DMS79 (cell line): ENCODE measurements at regions not wholly inside any gene's neighbourhood (a gene's known extent, or its start where the extent isn't known, plus 50 kb on each side); places are given as distances from the start of the nearest gene placed in this dataset.

Experiments
- DNase-seq: peaks from one replicate; lab custom pipeline; 2025; lab: John Stamatoyannopoulos, UW

DNA sequence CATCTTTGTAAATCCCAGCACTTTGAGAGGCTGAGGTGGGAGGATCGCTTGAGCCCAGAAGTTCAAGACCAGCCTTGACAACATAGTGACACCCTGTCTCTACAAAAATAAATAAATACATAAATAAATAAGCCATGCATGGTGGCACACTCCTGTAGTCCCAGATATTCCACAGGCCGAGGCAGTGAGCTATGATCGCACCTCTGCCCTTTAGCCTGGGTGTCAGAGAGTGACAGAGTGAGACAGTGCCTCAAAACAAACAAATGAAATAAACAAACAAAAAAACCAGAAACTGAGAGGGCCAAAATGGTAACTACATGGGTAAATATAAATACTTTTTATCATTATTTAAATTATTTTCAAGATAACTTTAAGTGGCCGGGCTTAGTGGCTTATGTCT is 445.4 kb downstream of the ZIC1 start:
- no peak for DNase-seq

DNA sequence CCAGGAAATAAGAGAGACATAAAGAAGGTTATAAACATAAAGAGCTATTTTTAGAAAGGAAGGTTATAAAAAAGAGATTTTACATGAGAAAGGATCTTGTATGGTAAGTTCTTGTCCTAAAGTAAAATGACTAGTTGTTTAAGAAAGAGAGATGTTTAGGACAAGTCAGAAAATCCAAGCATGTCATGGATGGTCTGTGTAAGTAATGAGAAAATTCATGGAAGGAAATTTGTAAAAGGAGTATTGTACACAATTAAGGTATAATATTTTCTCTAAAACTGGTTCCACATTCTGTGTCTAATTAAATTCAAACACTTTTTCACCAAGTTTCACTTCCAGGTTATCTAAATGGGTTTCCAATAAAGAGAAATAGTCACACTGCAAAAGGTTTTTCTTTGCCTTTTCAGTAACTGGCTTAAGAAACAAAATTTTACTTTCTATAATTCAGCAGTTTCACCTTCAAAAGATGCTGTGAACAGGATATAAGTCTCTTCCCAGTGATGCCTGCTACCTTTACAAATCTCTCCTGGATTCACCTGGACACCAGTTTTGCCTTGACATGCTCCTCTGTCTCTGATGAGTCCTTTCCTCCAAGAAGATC is 455.7 kb downstream of the ZIC1 start:
- DNase-seq: no peak

DNA sequence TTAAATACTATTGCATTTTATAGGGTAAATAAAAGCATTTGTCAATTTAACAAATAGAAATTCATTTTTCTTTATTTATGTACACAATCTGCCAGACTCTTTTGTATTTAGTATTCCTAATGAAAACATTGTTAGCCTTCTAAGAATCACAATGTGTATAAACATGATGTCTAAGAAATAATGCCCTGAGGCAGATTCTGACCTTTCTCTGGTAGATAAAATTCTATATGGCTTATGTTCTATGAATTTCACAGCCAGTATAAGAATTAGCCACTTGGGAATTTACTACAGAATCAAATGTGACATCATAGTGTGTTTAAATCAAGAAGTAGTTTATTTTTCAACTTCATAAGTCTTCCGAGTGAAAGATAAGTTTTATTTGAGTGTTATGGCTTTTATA is 457.4 kb downstream of the ZIC1 start:
- DNase-seq: no peak

- no peak for DNase-seq
These were observed 463.4 kb downstream of the ZIC1 start for GRCh38 chr3:147872568-147872967.

GRCh38 chr3:147875498-147875897 is 466.3 kb downstream of the ZIC1 start:
- DNase-seq: no peak

- DNase-seq: no peak
These were observed 472.8 kb downstream of the ZIC1 start for GRCh38 chr3:147881933-147882332.

DNA sequence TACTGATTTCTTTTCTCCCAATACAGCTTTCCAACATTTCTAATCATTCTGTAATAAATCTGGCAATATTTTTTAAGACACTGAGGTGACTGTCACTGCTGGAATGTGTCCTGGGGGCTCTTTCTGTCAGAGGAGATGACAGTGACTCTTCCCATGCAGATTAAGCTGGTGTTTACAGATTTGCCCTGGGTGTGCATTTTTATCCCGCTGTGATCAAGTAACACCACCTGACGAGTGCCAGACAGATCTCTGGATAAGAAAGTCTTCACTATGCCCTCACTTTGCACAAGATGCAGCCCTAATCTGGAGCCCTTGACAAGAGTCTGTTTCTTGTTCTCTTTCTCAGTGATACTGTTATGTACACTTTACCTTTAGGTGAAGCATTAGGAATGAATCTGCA is 477.7 kb downstream of the ZIC1 start:
- no peak for DNase-seq

DNA sequence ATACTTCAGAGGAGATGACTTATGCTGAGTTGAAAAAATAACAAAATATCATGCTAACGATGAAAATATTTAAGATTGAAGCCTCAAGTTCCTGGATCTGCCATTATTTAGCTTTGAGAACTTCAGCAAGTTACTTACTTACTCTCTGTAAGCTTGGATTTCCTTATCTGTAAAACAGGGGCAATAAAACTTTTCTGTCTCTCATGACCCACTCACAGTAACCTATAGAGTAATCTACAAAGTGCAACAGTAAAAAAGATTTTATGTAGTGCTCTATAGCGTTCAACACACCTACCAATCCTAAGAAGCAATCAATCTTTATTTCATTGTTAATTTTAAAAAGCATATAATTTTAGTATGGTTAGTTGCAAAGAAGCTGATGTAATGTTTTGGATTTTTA is 478.6 kb downstream of the ZIC1 start:
- DNase-seq: no peak

DNA sequence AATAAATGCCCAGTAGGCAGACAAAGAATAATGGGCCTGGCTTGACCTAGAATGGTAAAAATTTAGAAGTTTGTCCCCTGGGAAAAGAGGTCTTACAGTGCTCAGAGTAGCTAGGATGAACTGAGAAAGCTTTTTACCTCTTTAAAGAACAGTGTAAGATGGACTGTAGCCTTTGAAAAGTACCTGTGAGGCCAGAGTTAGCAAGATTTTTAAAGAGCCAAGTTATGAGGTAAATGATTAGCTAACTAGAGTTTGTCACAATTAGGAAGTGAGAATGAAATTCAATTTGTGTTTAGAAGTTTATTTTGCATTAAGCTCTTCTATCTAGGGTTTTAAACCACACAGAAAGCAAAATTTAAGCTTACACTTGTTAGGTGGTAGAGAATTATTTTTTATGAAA is 480.9 kb downstream of the ZIC1 start:
- DNase-seq: no peak

DNA sequence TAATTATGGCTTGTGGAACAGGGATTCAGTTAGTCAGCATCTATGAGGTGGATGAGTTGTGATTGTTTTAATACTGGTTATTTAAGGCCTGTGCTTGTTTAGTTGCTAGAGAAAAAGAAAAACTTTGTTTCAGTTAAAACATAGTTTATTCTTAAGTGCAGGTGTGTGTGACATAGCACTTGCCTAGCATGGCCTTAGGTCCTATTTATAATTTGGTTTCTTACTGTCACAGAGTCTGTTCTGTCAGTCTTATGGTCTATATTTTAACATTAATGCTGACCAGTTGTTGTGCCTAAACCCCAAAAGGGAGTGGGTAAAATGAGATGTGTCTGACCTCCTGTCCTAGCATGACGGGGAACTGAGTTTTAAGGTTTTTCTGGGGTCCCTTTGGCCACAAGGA is 486.3 kb downstream of the ZIC1 start:
- no peak for DNase-seq

- DNase-seq: no peak
These were observed 491.7 kb downstream of the ZIC1 start for GRCh38 chr3:147900851-147901250.

GRCh38 chr3:147903026-147903425 is 493.9 kb downstream of the ZIC1 start:
- DNase-seq: no peak

DNA sequence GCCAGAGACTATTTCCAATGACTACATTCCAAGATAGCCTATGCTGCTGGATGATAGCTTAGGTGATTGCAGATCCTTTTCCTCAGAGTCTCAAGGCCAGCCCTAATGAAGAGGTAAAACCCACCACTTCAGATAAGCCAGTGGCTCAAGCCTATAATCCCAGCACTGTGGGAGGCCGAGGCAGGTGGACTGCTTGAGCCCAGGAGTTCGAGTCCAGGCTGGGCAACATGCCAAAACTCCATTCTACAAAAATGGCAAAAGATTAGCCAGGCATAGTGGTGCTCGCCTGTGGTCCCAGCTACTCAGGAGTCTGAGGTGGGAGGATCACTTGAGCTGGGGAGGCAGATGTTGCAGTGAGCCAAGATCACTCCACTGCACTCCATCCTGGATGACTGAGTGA is 495.3 kb downstream of the ZIC1 start:
- DNase-seq: no peak

- DNase-seq: no peak
These were observed 497.1 kb downstream of the ZIC1 start for GRCh38 chr3:147906285-147906684.

DNA sequence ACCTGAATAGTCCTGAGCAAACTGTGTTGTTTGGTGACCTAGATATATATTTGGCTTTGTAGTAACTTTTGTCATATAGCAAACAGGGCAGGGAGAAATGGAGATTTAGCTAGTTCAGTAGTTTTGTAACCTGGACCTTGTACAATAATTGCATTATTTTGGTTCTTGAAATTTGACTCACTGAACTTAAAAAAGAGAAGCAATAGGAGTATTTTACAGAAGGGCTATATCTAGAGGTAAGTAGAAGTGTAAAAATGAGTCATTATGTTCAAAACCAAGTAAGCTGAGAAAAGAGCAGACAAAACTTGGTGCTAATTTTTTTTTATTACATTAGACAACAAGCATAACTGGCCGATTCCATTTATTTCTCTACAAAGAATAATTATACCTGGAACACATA is 505.4 kb downstream of the ZIC1 start:
- DNase-seq: no peak

DNA sequence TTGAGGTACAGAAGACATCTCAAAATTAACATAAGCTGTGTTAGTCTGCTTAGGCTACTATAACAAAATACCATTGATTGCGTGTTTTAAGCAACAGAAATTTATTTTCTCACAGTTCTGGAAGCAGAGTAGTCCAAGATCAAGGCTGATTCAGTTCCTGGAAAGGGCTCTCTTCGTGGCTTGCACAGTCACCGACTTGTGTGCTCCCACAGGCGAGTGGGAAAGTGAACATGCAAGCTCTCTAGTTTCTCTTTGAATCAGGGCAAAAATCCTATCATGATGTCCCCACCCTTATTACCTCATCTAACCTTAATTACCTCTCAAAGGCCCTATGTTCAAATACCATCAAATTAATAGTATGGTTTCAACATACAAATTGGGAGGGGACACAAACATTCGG is 505.9 kb downstream of the ZIC1 start:
- DNase-seq: no peak

GRCh38 chr3:147919496-147919895 is 510.3 kb downstream of the ZIC1 start:
- DNase-seq: no peak

DNA sequence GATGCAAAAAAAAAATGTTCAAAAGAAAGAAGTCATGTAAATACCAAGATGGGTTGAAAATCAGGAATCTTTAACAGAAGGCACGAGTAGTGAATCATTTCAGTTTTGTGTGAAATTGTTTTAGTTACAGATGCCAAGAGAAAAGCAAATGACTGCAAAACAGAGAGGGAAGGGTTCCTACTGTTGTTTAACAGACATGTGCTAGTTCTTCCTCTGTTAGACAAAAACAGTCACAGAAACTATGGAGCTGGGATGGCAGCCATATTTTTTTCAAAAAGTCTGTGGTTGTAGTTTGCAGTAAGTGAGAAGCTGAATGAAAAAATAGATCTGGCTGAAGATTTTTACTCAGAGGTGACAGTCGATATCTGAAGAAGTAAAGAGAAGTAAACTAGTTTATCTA is 511.9 kb downstream of the ZIC1 start:
- no peak for DNase-seq

- DNase-seq: no peak
These were observed 515.6 kb downstream of the ZIC1 start for GRCh38 chr3:147924755-147925154.

DNA sequence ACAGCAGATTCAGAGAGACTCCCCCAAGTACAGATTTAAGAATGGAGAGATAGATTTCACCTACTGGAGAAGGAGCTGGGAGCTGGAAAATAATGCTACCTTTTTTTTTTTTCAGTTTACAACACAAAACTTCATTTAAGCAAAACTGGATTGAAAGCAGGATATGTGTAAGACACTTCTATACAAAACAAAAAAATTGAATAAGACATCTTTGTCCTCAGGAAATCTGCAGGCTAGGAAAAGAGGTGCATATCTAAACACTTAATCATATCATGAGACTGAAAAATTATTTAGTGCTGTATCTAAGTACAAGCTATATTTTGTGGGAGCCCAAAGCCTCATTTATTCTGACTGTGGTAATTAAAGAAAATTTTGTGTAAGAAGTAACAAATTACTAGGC is 516.1 kb downstream of the ZIC1 start:
- no peak for DNase-seq

DNA sequence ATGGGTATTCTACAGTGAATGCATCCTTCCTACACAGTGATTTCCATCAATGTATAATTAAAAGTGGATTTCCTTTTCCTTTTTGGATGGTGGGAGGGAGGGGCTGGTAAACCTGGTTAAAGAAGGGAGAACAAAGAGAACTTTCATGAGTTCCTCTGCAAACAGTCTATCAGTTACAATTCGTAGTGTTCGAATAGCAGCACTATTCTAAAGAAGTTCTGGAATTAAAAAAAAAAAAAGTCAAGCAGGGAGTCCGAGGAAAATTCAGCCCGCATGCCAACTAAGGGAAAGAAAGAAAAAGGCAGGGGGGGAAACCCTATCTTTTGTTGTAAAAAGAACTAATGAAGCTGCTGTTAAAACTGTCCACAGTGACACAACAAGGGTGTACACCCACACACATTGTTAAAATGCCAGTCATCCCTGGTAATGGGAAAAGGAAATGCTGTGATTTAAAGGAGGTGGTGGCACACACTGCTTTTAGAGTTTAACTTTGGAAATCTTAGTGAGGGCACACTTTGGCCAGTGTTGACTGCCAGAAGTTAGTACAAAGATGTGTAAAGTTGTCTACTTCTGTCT is 521.2 kb downstream of the ZIC1 start:
- DNase-seq: no peak

GRCh38 chr3:147934451-147935180 is 525.5 kb downstream of the ZIC1 start:
- no peak for DNase-seq

- no peak for DNase-seq
These were observed 528.2 kb downstream of the ZIC1 start for GRCh38 chr3:147937341-147937740.

DNA sequence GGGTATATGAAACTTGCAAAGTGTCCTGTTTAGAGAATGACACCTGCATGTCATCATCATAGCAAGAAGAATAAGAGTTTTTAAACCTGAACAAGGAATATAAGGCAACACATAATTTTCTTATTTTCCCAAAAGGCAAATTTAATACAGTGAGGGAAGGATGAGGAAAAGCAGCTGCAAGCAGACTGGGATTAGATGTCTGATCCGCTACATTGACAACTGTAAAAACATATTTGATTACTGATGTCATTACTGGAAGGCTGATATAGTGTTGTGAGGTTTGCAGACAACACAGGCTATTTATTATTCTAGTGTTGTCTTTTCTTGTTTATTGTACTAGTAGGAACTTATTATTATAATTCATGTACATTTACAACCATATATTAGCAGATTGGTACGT is 528.7 kb downstream of the ZIC1 start:
- no peak for DNase-seq
